SH-SY5Y (cell line): ENCODE measurements at regions not wholly inside any gene's neighbourhood (a gene's known extent, or its start where the extent isn't known, plus 50 kb on each side); places are given as distances from the start of the nearest gene placed in this dataset.

Experiments used
- GATA2 ChIP-seq: IDR thresholded peaks from 2 replicates; pipeline ENCODE4 v1.6.1; 2011; ENCODE audit warnings: mild to moderate bottlenecking, low read depth, low read length
- GATA3 ChIP-seq: IDR thresholded peaks from 2 replicates; pipeline ENCODE4 v1.6.1; 2011; ENCODE audit warnings: low read depth, mild to moderate bottlenecking, low read length, moderate library complexity

- TF ChIP-seq GATA2, result peak; percentile 38; the same call in 1 of the 2 replicates
- TF ChIP-seq GATA3, result no peak
Measured at GRCh38 chr16:56047307-56048234, 143.7 kb upstream of the GNAO1 start.
